ENCODE measurements at regions not wholly inside any gene's neighbourhood (a gene's known extent, or its start where the extent isn't known, plus 50 kb on each side); places are given as distances from the start of the nearest gene placed in this dataset.

DNA sequence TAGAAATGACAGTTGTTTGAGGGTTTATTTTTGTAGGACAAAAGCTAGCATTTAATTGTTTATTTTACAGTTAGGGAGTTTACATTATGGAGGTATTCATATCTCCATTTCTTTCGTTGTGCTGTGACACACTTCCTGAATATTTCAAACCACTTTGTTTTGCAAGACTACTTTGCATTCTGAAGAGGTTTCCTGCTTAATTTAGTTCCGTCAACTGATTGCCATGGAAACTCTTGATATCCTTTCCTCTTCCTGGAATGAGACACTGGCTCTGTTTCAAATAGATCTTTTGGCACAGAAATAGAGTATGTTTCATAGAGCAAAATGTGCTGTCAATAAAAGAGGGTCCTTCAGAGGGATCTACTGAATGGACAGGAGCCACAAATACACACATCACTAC is 159.5 kb upstream of the AGR3 start:
- Histone ChIP-seq H3K4me1 (peaks cover 58% of the 10 kb centered on the region), H3K27me3 (ENCODE audit: low read depth) (no peaks in the 10 kb centered on the region), H3K4me3 (no peak overlapping the region), H3K9me3 (no peaks in the 10 kb centered on the region), H3K27ac (peak overlapping the region; percentile 64), H3K36me3 (no peaks in the 10 kb centered on the region)
- TF ChIP-seq, protein P1, sequence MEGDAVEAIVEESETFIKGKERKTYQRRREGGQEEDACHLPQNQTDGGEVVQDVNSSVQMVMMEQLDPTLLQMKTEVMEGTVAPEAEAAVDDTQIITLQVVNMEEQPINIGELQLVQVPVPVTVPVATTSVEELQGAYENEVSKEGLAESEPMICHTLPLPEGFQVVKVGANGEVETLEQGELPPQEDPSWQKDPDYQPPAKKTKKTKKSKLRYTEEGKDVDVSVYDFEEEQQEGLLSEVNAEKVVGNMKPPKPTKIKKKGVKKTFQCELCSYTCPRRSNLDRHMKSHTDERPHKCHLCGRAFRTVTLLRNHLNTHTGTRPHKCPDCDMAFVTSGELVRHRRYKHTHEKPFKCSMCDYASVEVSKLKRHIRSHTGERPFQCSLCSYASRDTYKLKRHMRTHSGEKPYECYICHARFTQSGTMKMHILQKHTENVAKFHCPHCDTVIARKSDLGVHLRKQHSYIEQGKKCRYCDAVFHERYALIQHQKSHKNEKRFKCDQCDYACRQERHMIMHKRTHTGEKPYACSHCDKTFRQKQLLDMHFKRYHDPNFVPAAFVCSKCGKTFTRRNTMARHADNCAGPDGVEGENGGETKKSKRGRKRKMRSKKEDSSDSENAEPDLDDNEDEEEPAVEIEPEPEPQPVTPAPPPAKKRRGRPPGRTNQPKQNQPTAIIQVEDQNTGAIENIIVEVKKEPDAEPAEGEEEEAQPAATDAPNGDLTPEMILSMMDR (IDR thresholded peaks at IDR 0.05) = no peak
- ATAC-seq (peak; percentile 82 to 88), DNase-seq (no peak)
- intact Hi-C loops (cut with DNase I) = no loop called here

DNA sequence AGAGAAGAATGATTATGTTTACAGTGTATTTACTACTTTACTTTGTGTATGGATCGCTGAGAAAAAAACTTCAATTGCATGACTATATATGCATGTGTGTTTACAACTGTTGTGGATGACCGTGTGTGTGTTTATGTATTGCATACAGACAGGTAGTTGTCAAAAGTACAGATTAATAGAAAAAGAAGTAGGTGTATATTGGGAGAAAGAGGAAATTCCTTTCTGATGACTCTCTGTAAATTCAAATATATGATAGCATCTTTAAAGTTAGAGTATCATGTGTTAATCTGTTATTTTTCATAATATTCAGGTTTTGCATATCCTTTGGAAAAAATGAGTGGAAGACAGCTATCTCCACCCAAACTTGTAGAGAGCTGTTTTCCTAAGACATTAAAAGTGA is 160.4 kb upstream of the AGR3 start:
- intact Hi-C loops (cut with DNase I) = no loop called here
- peak overlapping the region; percentile 64 for H3K27ac ChIP-seq
- no peaks in the 10 kb centered on the region for H3K9me3 ChIP-seq
- no peak overlapping the region for H3K4me3 ChIP-seq
- H3K27me3 ChIP-seq (ENCODE audit: low read depth) = no peaks in the 10 kb centered on the region
- H3K36me3 ChIP-seq = no peaks in the 10 kb centered on the region
- DNase-seq = no peak
- ATAC-seq = no peak
- TF ChIP-seq, protein P1 (IDR thresholded peaks at IDR 0.05) = no peak
- H3K4me1 ChIP-seq = peaks cover 58% of the 10 kb centered on the region

DNA sequence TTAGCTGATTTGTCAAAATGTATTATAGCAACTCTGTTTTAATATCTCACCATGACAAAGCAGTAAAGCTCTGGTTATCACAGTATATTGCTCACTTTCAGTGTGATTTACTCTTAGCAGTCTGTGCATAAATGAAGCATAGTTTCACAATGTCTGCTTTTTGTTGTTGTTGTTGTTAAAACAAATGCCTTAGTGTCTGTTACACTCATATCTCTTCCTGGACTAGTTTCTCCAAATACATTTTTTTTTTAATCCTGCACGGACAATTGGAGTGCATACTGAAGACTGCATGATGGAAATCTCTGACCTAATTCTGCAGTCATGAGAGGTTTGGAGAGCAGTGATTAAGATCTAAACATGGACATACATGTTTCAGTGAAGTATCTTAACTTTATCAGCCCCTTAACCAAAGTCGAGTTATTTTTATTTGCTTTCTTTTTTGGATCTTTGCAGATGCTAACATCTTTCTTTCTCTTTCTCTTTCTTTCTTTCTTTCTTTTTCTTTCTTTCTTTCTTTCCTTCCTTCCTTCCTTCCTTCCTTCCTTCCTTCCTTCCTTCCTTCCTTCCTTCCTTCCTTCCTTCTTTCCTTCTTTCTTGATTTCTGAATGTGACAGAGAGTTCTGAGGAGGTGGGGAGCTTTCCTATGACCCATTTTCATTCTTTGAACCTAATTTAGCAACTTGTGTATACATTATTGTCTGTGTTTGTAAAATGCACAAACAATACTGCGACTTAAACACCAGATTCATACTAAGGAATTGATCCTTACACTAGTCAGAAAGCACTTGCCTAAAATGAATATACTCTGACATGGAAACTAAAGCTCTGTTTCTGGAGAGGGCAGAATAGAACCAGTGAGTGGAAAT is 161.5 kb upstream of the AGR3 start:
- H3K36me3 ChIP-seq = no peaks in the 10 kb centered on the region
- no peak overlapping the region for H3K4me3 ChIP-seq
- ATAC-seq = peak in 1 of 2 donors; percentile 40
- H3K27me3 ChIP-seq (ENCODE audit: low read depth) = no peaks in the 10 kb centered on the region
- H3K9me3 ChIP-seq = no peaks in the 10 kb centered on the region
- intact Hi-C loops (cut with DNase I) = no loop called here
- H3K27ac ChIP-seq = peak overlapping the region; percentile 34
- DNase-seq = no peak
- TF ChIP-seq, protein P1 (IDR thresholded peaks at IDR 0.05) = no peak
- peaks cover 55% of the 10 kb centered on the region for H3K4me1 ChIP-seq

DNA sequence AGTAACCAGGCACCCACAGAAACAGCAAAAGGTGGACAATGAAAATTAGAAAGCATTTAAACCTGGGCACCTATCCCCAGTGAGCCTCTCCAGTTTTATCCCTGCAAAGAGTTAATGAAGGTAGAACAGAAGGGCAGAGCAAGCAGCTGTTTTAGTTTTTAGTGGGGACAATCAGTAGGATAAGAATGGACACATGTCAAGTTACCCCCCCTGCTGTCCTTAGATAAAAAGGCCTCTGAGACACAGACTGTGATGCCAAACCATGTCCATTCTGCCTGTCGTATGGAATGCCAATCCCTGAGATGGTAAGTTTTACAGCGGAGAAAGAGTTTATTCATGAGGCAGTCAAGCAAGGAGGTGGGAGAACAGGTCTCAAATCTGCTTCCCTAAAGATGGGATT is 162.6 kb upstream of the AGR3 start:
- Histone ChIP-seq H3K36me3 (no peaks in the 10 kb centered on the region), H3K9me3 (no peaks in the 10 kb centered on the region), H3K27me3 (ENCODE audit: low read depth) (no peaks in the 10 kb centered on the region), H3K4me1 (peaks cover 44% of the 10 kb centered on the region), H3K4me3 (no peak overlapping the region), H3K27ac (no peak overlapping the region)
- intact Hi-C loops (cut with DNase I) = no loop called here
- TF ChIP-seq, protein P1 (IDR thresholded peaks at IDR 0.05) = no peak
- no peak for DNase-seq
- no peak for ATAC-seq

DNA sequence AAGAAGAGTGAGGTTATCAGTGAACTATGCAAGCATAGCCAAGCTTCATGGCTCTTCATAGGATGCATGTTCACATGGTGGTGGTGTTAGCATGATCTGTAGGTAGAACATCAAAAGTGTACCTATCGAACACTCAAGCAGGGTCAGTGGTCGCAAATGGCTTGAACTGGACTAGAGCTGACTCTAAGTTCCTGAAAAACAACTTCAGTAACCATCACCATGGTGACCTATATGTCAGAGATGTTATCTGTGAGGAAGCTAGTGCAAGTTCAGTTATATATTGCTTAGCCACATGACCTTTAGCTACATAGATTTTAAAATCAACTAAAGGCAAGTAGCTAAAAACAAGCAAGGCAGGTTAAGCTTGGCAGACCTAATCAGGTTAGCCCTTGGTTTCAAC is 163.1 kb upstream of the AGR3 start:
- ATAC-seq (peak in 1 of 2 donors; percentile 45), DNase-seq (no peak)
- H3K36me3 ChIP-seq = no peaks in the 10 kb centered on the region
- H3K9me3 ChIP-seq = no peaks in the 10 kb centered on the region
- TF ChIP-seq, protein P1 (IDR thresholded peaks at IDR 0.05) = no peak
- peaks cover 39% of the 10 kb centered on the region for H3K4me1 ChIP-seq
- intact Hi-C loops (cut with DNase I) = no loop called here
- no peaks in the 10 kb centered on the region for H3K27me3 ChIP-seq (ENCODE audit: low read depth)
- H3K4me3 ChIP-seq = no peak overlapping the region
- no peak overlapping the region for H3K27ac ChIP-seq

All from lower lobe of right lung (tissue), 2 donors.